Esophagus muscularis mucosa (tissue), 4 donors: ENCODE measurements at regions not wholly inside any gene's neighbourhood (a gene's known extent, or its start where the extent isn't known, plus 50 kb on each side); places are given as distances from the start of the nearest gene placed in this dataset.

Experiments
- DNase-seq: peaks from one replicate; pipeline ENCODE4 v3.0.0-alpha.2; 2017; ENCODE audit errors: extremely low spot score
- H3K27ac ChIP-seq, 4 donors: fragments of 200-600 bp; sonication (generic); replicated peaks in 1 of 4; 1 replicate in 3 of 4; 2 replicates in 1 of 4; pipeline ENCODE4 v1.5.1; 2016 to 2019; ENCODE audit warnings: mild to moderate bottlenecking in 1 of 4
- H3K27me3 ChIP-seq, 4 donors: fragments of 200-600 bp; sonication (generic); one replicate each; pipeline versions ENCODE4 v1.5.1 to v1.6.0; 2016 to 2019
- H3K36me3 ChIP-seq, 4 donors: fragments of 200-600 bp; sonication (generic); one replicate each; pipeline ENCODE4 v1.5.1; 2016 to 2019
- H3K4me1 ChIP-seq, 4 donors: fragments of 200-600 bp; sonication (generic); one replicate each; pipeline ENCODE4 v1.5.1; 2016 to 2019
- H3K4me3 ChIP-seq, 4 donors: fragments of 200-600 bp; sonication (generic); 1 replicate in 2 of 4; 2 replicates in 2 of 4; pipeline ENCODE4 v1.5.1; 2016 to 2019; ENCODE audit warnings: mild to moderate bottlenecking in 4 of 4, moderate library complexity in 1 of 4
- H3K9me3 ChIP-seq, 4 donors: fragments of 200-600 bp; sonication (generic); 1 replicate in 3 of 4; 2 replicates in 1 of 4; pipeline ENCODE4 v1.5.1; 2016 to 2019
- CTCF ChIP-seq, 3 experiments: fragments of 200-600 bp in 2 of 3; fragments of 450-650 bp in 1 of 3; sonication (generic) in 2 of 3; IDR thresholded peaks; one replicate each; pipeline ENCODE4 v1.5.1; 2017 to 2019; ENCODE audit warnings: antibody characterized with exemption in 3 of 3, mild to moderate bottlenecking in 2 of 3, moderate library complexity in 1 of 3
- EP300 ChIP-seq: sonication (generic); formaldehyde crosslinking; IDR thresholded peaks from one replicate; pipeline ENCODE4 v1.6.1; 2017; ENCODE audit warnings: antibody characterized with exemption
- POLR2A ChIP-seq: fragments of 450-650 bp; IDR thresholded peaks from one replicate; pipeline ENCODE4 v1.6.1; 2017; ENCODE audit warnings: antibody characterized with exemption, moderate library complexity, mild to moderate bottlenecking, low read depth
- POLR2AphosphoS5 ChIP-seq, 2 donors: sonication (generic); formaldehyde crosslinking; IDR thresholded peaks; one replicate each; pipeline ENCODE4 v1.6.1; 2017; ENCODE audit warnings: antibody characterized with exemption in 2 of 2
- WGBS: methylation state at CpG from one replicate; pipeline ENCODE4 v1.1.5; 2018; 5-methylcytosine and 5-hydroxymethylcytosine counted together
- intact Hi-C: fragments of 100-400 bp; cut with DNase I; formaldehyde crosslinking; loops from one replicate; pipeline ENCODE4 v1.15.1; 2023

- Histone ChIP-seq H3K36me3 (no peaks in the 10 kb centered on the region), H3K27ac (no peak overlapping the region), H3K27me3 (peaks cover 0 to 51% (median under 1%) of the 10 kb centered on the region in 4 donors), H3K4me3 (no peak overlapping the region), H3K9me3 (no peaks in the 10 kb centered on the region), H3K4me1 (no peaks in the 10 kb centered on the region)
- TF ChIP-seq POLR2A = no peak
- no peak for TF ChIP-seq POLR2AphosphoS5 (IDR thresholded peaks at IDR 0.05)
- TF ChIP-seq EP300 = no peak
- no peak for TF ChIP-seq CTCF (IDR thresholded peaks at IDR 0.05)
- DNase-seq = no peak
- intact Hi-C loops = no loop called here
- 87% methylated on average over 13 of the region's 13 CpGs for WGBS
Observed at GRCh38 chr11:70669281-70669680, 271.0 kb downstream of the CTTN start.

GRCh38 chr11:70669871-70670675, 271.7 kb downstream of the CTTN start:
- 70% methylated on average over 18 of the region's 25 CpGs for WGBS
- Histone ChIP-seq H3K4me1 (no peaks in the 10 kb centered on the region), H3K4me3 (no peak overlapping the region), H3K36me3 (no peaks in the 10 kb centered on the region), H3K9me3 (no peaks in the 10 kb centered on the region), H3K27ac (no peak overlapping the region), H3K27me3 (peaks cover 0 to 44% (median 0%) of the 10 kb centered on the region in 4 donors)
- intact Hi-C loops = no loop called here
- TF ChIP-seq EP300 (no peak), CTCF (IDR thresholded peaks at IDR 0.05) (no peak), POLR2A (no peak), POLR2AphosphoS5 (IDR thresholded peaks at IDR 0.05) (no peak)
- DNase-seq = no peak

GRCh38 chr11:70670676-70671034, 272.3 kb downstream of the CTTN start:
- intact Hi-C loops = no loop called here
- WGBS = 77% methylated on average over 9 of the region's 15 CpGs
- H3K9me3 ChIP-seq = no peaks in the 10 kb centered on the region
- peaks cover 0 to 39% (median 0%) of the 10 kb centered on the region in 4 donors for H3K27me3 ChIP-seq
- no peak overlapping the region for H3K27ac ChIP-seq
- no peak for DNase-seq
- TF ChIP-seq POLR2A (no peak), CTCF (IDR thresholded peaks at IDR 0.05) (no peak), POLR2AphosphoS5 (IDR thresholded peaks at IDR 0.05) (no peak), EP300 (no peak)
- no peaks in the 10 kb centered on the region for H3K36me3 ChIP-seq
- no peak overlapping the region for H3K4me3 ChIP-seq
- no peaks in the 10 kb centered on the region for H3K4me1 ChIP-seq

GRCh38 chr11:70671083-70671482, 272.8 kb downstream of the CTTN start:
- WGBS = 16% methylated on average over 19 of the region's 19 CpGs
- intact Hi-C loops = no loop called here
- no peak for DNase-seq
- no peaks in the 10 kb centered on the region for H3K4me1 ChIP-seq
- H3K9me3 ChIP-seq = no peaks in the 10 kb centered on the region
- H3K27me3 ChIP-seq = peaks cover 0 to 35% (median 0%) of the 10 kb centered on the region in 4 donors
- no peak overlapping the region for H3K27ac ChIP-seq
- no peaks in the 10 kb centered on the region for H3K36me3 ChIP-seq
- H3K4me3 ChIP-seq = no peak overlapping the region
- TF ChIP-seq EP300 = no peak
- TF ChIP-seq CTCF (IDR thresholded peaks at IDR 0.05) = no peak

- H3K27me3 ChIP-seq = peaks cover 0 to 29% (median 0%) of the 10 kb centered on the region in 4 donors
- H3K27ac ChIP-seq = no peak overlapping the region
- 66% methylated on average over 4 of the region's 5 CpGs for WGBS
- intact Hi-C loops = no loop called here
- no peaks in the 10 kb centered on the region for H3K36me3 ChIP-seq
- no peaks in the 10 kb centered on the region for H3K9me3 ChIP-seq
- no peak overlapping the region for H3K4me3 ChIP-seq
- TF ChIP-seq CTCF (IDR thresholded peaks at IDR 0.05) (no peak), POLR2AphosphoS5 (IDR thresholded peaks at IDR 0.05) (no peak), POLR2A (no peak), EP300 (no peak)
- H3K4me1 ChIP-seq = no peaks in the 10 kb centered on the region
- no peak for DNase-seq
Observed at GRCh38 chr11:70671611-70672010, 273.3 kb downstream of the CTTN start.
